Smooth muscle cell (in vitro differentiated cells): ENCODE measurements at regions not wholly inside any gene's neighbourhood (a gene's known extent, or its start where the extent isn't known, plus 50 kb on each side); places are given as distances from the start of the nearest gene placed in this dataset.

ENCODE experiments used
- DNase-seq: peaks from one replicate; lab custom pipeline; 2025; ENCODE audit not compliant: unreplicated experiment; lab: John Stamatoyannopoulos, UW
- H2AFZ ChIP-seq: fragments of 200-600 bp; sonication (generic); 2 replicates; pipeline ENCODE4 v1.6.0; 2016; ENCODE audit warnings: antibody characterized with exemption, low read depth, mild to moderate bottlenecking
- H3F3A ChIP-seq: fragments of 200-600 bp; sonication (generic); 2 replicates; pipeline ENCODE4 v1.6.0; 2017; ENCODE audit warnings: antibody characterized with exemption, low read depth
- H3K27ac ChIP-seq: fragments of 200-600 bp; sonication (generic); 2 replicates; pipeline ENCODE4 v1.5.1; 2016; ENCODE audit warnings: low read depth, mild to moderate bottlenecking
- H3K27me3 ChIP-seq: fragments of 200-600 bp; sonication (generic); 2 replicates; pipeline ENCODE4 v1.6.1; 2016; ENCODE audit warnings: low read depth, mild to moderate bottlenecking
- H3K36me3 ChIP-seq: fragments of 200-600 bp; sonication (generic); 2 replicates; pipeline ENCODE4 v1.5.1; 2016; ENCODE audit warnings: low read depth
- H3K4me1 ChIP-seq: fragments of 200-600 bp; sonication (generic); 2 replicates; pipeline ENCODE4 v1.5.1; 2016; ENCODE audit warnings: low read depth
- H3K4me2 ChIP-seq: fragments of 200-600 bp; sonication (generic); 2 replicates; pipeline ENCODE4 v1.6.0; 2016; ENCODE audit warnings: mild to moderate bottlenecking
- H3K4me3 ChIP-seq: fragments of 200-600 bp; sonication (generic); 2 replicates; pipeline ENCODE4 v1.5.1; 2016; ENCODE audit warnings: mild to moderate bottlenecking
- H3K79me2 ChIP-seq: fragments of 200-600 bp; sonication (generic); 2 replicates; pipeline ENCODE4 v1.6.0; 2016; ENCODE audit warnings: low read depth, mild to moderate bottlenecking
- H3K9ac ChIP-seq: fragments of 200-600 bp; sonication (generic); 2 replicates; pipeline ENCODE4 v1.6.0; 2016; ENCODE audit warnings: low read depth
- H3K9me3 ChIP-seq: fragments of 200-600 bp; sonication (generic); replicated peaks from 2 replicates; pipeline ENCODE4 v1.5.1; 2016; ENCODE audit warnings: low read depth
- H4K20me1 ChIP-seq: fragments of 200-600 bp; sonication (generic); 2 replicates; pipeline ENCODE4 v1.6.0; 2016; ENCODE audit warnings: low read depth
- CTCF ChIP-seq: fragments of 200-600 bp; sonication (generic); IDR thresholded peaks from 2 replicates; pipeline ENCODE4 v1.5.1; 2017; ENCODE audit warnings: borderline replicate concordance, mild to moderate bottlenecking, antibody characterized with exemption; ENCODE audit not compliant: insufficient read depth, poor library complexity, severe bottlenecking
- WGBS: methylation state at CpG from one replicate; pipeline ENCODE4 v1.1.7; 2016; ENCODE audit warnings: low lambda C conversion rate; 5-methylcytosine and 5-hydroxymethylcytosine counted together

GRCh38 chr14:85002846-85003245 is 527.1 kb upstream of the FLRT2 start:
- Histone ChIP-seq H3K27ac (no peak overlapping the region), H3K79me2 (no peaks in the 10 kb centered on the region), H3K36me3 (no peaks in the 10 kb centered on the region), H3K27me3 (no peaks in the 10 kb centered on the region), H3K9me3 (no peaks in the 10 kb centered on the region), H4K20me1 (no peaks in the 10 kb centered on the region), H3K4me1 (no peaks in the 10 kb centered on the region), H3K9ac (no peak overlapping the region), H2AFZ (peak overlapping the region; percentile 18), H3F3A (no peaks in the 10 kb centered on the region), H3K4me2 (no peak overlapping the region), H3K4me3 (no peak overlapping the region)
- no peak for TF ChIP-seq CTCF
- DNase-seq: no peak
- WGBS: 95% methylated on average over 1 of the region's 1 CpG

DNA sequence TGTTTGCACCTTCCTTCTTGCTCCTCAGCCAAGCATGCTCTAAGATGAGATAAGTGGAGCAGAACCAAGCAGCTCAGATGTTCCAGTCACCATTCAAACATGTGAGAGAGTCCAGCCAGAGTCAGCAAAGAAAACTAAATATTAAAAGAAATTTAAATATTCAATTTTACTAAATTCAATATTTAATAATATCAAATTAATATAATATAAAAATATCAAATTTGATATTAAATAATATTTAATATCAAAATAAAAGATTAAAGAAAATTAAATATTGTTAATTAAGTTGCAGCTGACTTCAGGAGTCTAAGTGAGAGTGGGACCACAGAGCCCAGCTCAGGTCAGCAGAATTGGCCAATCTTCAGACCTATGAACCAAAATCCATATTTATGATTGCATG is 526.1 kb upstream of the FLRT2 start:
- H3K27me3 ChIP-seq: no peaks in the 10 kb centered on the region
- no peak overlapping the region for H2AFZ ChIP-seq
- DNase-seq: no peak
- no peaks in the 10 kb centered on the region for H3K36me3 ChIP-seq
- no peak overlapping the region for H3K27ac ChIP-seq
- H3K4me2 ChIP-seq: no peak overlapping the region
- H3K9me3 ChIP-seq: no peaks in the 10 kb centered on the region
- no peaks in the 10 kb centered on the region for H3K4me1 ChIP-seq
- no peak overlapping the region for H3K4me3 ChIP-seq
- no peaks in the 10 kb centered on the region for H3F3A ChIP-seq
- no peaks in the 10 kb centered on the region for H4K20me1 ChIP-seq
- no peaks in the 10 kb centered on the region for H3K79me2 ChIP-seq
- H3K9ac ChIP-seq: no peak overlapping the region
- TF ChIP-seq CTCF: no peak

DNA sequence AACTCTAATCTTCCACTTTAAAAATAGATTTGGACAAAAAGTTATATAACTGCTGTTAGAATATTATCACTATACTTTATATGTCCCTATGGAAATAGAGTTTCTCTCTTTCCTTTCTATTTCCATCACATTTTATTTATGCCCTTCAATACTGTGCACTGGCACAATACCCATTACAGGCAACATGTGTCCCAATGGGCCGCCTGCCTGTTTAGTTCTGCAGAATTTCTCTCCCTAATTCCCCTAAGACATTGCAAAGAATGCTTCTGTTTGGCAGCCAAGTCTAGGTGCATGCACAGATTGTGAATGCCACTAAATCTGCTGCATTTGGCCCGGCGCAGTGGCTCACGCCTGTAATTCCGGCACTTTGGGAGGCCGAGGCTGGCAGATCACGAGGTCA is 520.4 kb upstream of the FLRT2 start:
- H3F3A ChIP-seq: no peaks in the 10 kb centered on the region
- no peaks in the 10 kb centered on the region for H3K27me3 ChIP-seq
- no peak overlapping the region for H3K9ac ChIP-seq

More for the DNA sequence above, 520.4 kb upstream of the FLRT2 start:
- Histone ChIP-seq H3K27ac (no peak overlapping the region), H3K79me2 (no peaks in the 10 kb centered on the region), H3K4me1 (no peaks in the 10 kb centered on the region), H4K20me1 (no peaks in the 10 kb centered on the region), H2AFZ (no peak overlapping the region), H3K36me3 (no peaks in the 10 kb centered on the region), H3K4me2 (no peak overlapping the region), H3K4me3 (no peak overlapping the region), H3K9me3 (no peaks in the 10 kb centered on the region)
- 99% methylated on average over 7 of the region's 7 CpGs for WGBS
- DNase-seq: no peak
- TF ChIP-seq CTCF: no peak
